GM21423 (cell line): ENCODE measurements at regions not wholly inside any gene's neighbourhood (a gene's known extent, or its start where the extent isn't known, plus 50 kb on each side); places are given as distances from the start of the nearest gene placed in this dataset.
"Not testable (repeated sequence)": the region's sequence is repeated elsewhere in the genome, so short reads cannot be mapped to it uniquely, and the experiment has no call there.

ENCODE experiments used
- ATAC-seq: cut with Tn5 transposase; IDR thresholded peaks from one replicate; pipeline ENCODE4 v1.9.1; 2021; ENCODE audit warnings: mild to moderate bottlenecking, moderate library complexity; ENCODE audit not compliant: unreplicated experiment

DNA sequence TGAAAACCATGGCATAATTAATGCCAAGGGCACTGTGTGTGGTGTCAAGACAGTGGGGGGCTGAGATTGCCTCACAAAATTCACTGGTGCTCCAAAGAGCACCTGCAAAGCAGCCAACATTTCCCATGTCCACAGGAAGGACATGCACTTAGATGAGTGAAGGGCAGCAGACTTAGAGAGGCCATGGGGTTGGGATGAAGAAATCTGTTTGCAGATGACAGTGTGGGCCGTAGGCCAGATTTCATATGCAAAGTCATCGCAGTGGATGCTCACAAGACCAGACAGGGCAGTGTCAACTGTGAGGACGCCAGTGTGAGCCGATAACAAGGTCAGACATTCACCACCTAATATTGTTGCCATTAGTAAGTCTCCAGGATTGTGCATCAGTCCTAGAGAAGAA lies 773.4 kb downstream of the EFNB2 start:
- no peak for ATAC-seq

- ATAC-seq, result no peak
Measured at GRCh38 chr13:105758918-105759860, 776.3 kb downstream of the EFNB2 start.

GRCh38 chr13:105740739-105741138 lies 794.7 kb downstream of the EFNB2 start:
- no peak for ATAC-seq

GRCh38 chr13:105737688-105738087 lies 797.8 kb downstream of the EFNB2 start:
- no peak for ATAC-seq

DNA sequence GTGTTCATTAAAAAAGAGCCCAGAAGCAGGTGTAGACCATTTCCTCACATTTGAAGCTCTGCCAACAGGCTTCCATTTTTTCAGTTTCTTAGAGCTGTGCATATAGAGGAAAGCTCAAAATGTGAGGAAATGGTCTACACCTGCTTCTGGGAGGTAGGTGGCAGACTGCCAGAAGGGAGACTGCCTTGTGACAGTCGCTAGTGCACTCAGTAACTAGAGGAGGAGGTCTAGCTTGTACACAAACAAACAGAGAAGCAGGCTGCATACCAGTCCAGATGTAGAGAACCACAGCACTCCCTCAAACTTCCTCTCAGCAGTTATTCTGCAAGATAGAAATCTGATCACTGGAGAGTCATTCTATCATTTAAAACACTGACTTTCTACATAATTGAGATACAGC lies 800.2 kb downstream of the EFNB2 start:
- no peak for ATAC-seq

DNA sequence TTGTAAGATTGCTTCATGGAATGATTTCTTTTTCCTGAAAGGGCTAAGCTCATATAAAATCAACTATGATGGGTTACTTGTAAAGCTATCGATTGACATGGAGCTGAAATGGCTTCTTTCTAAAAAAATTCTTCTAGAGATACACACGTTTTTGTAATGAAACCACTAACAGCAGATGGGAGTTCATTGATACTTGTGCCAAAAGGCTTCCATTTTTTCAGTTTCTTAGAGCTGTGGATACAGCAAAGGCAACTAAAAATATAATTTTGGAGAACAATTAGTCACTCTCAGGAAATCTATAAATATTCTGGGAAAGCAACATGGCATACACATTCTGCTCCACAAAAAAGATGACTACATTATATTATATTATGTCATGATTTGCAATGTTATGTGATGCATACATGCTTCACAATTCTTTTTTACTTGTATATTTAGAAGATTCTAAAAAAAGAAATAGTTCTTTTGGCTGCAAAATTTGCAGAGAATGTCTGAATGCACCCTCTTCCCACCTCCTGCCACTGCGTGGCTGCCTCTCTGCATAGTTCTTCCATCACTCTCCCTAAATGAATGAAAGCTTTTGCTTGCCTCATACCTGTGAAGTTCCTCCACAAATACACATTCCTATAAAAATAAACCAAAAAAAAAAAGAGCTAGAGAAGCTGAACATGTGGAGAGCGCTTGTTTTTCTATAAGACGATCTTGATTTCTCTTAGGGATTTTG lies 802.5 kb downstream of the EFNB2 start:
- ATAC-seq, result no peak

GRCh38 chr13:105725887-105726286 lies 809.6 kb downstream of the EFNB2 start:
- no peak for ATAC-seq

GRCh38 chr13:105721016-105721415 lies 814.4 kb downstream of the EFNB2 start:
- no peak for ATAC-seq

DNA sequence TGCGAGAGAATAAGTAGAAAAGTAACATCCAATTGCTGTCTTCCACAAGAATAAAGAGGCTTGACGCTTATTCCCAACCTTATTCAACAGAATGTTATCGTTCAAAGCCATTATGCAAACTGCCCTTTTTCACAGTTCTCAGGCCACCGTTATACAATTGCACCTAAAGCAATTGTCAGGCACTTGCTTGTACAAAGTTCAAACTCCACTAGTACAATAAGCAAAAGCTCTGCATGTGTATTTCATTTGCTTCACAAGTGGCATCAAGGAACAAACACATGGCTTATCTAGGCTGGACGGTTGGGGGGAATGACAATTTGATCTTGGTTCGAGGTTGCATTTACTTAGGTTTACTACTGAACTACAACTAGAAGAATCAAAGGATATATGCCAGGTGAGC lies 815.6 kb downstream of the EFNB2 start:
- ATAC-seq, result no peak

- ATAC-seq, result no peak
Measured at GRCh38 chr13:105709181-105709580, 826.3 kb downstream of the EFNB2 start.

- no peak for ATAC-seq
Measured at GRCh38 chr13:105703843-105704242, 831.6 kb downstream of the EFNB2 start.

GRCh38 chr13:105702441-105702840 lies 833.0 kb downstream of the EFNB2 start:
- ATAC-seq, result no peak

DNA sequence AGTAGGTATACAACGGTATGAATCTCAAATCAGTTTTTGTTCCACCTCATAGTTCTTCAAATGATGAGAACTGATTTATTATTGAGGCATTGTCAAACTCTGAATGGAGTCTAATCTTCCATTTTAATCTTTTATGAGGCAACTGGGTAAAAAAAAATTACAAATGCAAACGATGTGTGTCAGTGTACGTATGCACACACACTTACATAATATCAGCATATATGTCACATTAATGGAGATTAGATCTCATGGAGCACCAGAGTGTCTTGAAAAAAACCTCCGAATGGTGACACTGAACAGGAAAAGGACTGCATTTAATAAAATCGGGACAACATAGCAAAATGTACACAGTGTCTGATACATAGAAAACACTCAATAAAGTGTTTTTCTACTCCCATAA lies 842.7 kb downstream of the EFNB2 start:
- no peak for ATAC-seq

- ATAC-seq, result no peak
Measured at GRCh38 chr13:105684216-105684615, 851.2 kb downstream of the EFNB2 start.

- ATAC-seq, result no peak
Measured at GRCh38 chr13:105679838-105680237, 855.6 kb downstream of the EFNB2 start.

DNA sequence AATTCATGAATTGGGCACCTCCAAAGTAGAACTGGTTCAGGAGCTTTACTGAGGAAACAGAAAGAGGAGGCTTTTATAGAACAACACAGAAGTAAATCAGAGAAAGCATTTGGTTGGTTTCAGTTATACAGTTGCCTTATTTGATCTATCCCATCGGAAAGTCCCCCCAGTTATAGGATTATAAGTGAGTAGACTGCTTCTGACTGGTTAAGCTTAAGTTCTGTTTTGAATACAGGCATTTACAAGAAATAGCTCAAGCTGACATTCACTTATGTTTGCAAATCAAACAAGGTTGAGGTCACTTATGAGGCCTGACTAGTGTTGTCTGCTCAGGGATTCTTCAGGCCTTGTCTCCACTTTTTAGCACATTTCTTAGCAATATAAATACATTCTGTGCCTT lies 857.4 kb downstream of the EFNB2 start:
- no peak for ATAC-seq

GRCh38 chr13:105672881-105673280 lies 862.6 kb downstream of the EFNB2 start:
- ATAC-seq, result no peak

- ATAC-seq, result not testable (repeated sequence)
Measured at GRCh38 chr13:105671131-105671530, 864.3 kb downstream of the EFNB2 start.

DNA sequence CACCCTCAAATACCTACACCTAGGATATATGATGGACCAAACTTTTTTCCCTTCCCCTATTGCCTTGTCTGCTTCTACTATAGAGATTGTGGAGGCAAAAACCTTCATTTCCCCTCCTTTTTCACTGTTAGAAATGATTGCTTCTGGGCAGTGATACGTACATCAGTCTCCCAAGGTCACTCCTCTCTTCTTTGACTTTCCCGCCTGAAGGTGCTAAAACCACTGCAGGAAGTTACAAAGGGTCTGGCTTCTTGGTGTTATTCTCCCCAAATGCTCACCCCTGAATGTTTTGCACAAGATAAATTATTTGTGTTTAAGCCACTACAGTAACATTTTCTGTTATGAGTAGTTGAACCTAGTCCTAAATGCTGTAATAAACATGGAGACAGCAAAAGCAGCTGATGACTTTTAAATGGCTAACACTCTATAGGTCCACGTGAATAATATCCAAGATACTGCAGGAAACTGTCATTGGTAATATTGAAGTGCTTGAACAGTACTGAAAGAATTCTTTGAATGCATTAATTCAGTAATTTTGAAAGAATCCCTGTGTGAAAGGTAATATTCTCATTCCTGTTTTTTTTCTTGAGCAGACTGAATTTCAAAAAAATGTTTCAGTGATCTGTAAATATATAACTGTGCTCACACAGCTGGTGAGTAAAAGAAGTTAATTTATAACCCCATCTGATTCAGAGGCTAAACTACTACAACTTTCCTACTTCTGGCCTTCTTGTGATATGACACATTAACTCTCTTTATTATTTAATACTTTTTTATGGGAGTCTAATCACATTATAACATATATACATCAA lies 865.1 kb downstream of the EFNB2 start:
- no peak for ATAC-seq

DNA sequence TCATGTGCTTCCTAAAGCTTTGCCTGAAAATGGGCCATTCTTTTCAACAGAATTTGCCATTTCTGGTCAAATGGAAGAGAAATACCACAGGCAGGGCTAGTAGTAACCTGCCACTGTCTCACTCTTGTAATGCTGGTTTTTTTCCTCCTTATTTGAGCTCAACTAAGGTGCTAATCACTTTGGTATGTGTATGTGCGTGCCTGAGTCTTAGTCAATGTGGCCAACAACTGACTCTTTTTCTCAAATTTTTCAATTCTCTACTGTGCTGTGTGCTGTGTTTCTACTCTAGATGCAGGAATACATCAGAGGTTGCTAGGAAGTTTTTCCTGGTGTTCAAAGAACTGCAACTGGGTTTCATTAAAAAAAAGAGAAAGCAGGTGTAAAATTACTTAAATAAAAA lies 870.2 kb downstream of the EFNB2 start:
- no peak for ATAC-seq

DNA sequence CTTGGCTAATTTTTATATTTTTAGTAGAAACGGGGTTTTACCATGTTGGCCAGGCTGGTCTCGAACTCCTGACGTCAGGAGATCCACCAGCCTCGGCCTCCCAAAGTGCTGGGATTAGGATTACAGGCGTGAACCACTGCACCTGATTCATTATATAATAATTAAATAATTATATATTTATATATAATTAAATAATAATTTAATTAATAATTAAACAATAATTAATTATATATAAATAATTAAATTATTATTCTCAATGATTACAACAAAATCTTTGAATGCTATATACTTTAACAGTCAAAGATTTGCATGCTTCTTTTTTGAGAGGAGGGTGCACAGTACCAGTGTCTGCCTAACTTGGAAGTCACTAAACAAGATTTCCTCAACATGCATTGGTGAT lies 872.3 kb downstream of the EFNB2 start:
- no peak for ATAC-seq
